Body of pancreas (tissue), 4 donors: ENCODE measurements at regions not wholly inside any gene's neighbourhood (a gene's known extent, or its start where the extent isn't known, plus 50 kb on each side); places are given as distances from the start of the nearest gene placed in this dataset.

Source experiments
- ATAC-seq: fragments of 150-250 bp; one replicate; pipeline ENCODE4 v1.9.1; 2016
- DNase-seq, 4 donors: peaks; one replicate each; pipeline ENCODE4 v3.0.0-alpha.2; 2019
- H3K27ac ChIP-seq, 4 donors: fragments of 200-600 bp; sonication (generic); 1 replicate in 3 of 4; 2 replicates in 1 of 4; pipeline versions ENCODE4 v1.5.1 to v1.6.1; 2016 to 2019; ENCODE audit warnings: mild to moderate bottlenecking in 1 of 4, mixed read lengths in 1 of 4, moderate library complexity in 1 of 4
- H3K27me3 ChIP-seq, 2 donors: fragments of 200-600 bp; sonication (generic); one replicate each; pipeline ENCODE4 v1.6.0; 2016; ENCODE audit warnings: mild to moderate bottlenecking in 1 of 2
- H3K36me3 ChIP-seq, 2 donors: fragments of 200-600 bp; sonication (generic); replicated peaks in 1 of 2; 2 replicates each; pipeline ENCODE4 v1.5.1; 2016; ENCODE audit warnings: low read depth in 2 of 2; ENCODE audit not compliant: insufficient read depth in 1 of 2
- H3K4me1 ChIP-seq: fragments of 200-600 bp; sonication (generic); one replicate; pipeline ENCODE4 v1.6.0; 2016
- H3K4me3 ChIP-seq, 2 donors: fragments of 200-600 bp; sonication (generic); 1 replicate in 1 of 2; 2 replicates in 1 of 2; pipeline ENCODE4 v1.5.1; 2016 to 2019
- H3K9me3 ChIP-seq, 3 donors: fragments of 200-600 bp; sonication (generic); 1 replicate in 2 of 3; 2 replicates in 1 of 3; pipeline ENCODE4 v1.5.1; 2016
- CTCF ChIP-seq, 7 experiments: fragments of 450-650 bp in 4 of 7; fragments of 200-600 bp in 3 of 7; sonication (generic) in 3 of 7; IDR thresholded peaks; one replicate each; pipeline ENCODE4 v1.5.1; 2016 to 2019; ENCODE audit warnings: antibody characterized with exemption in 7 of 7
- POLR2A ChIP-seq, 3 donors: fragments of 450-650 bp; IDR thresholded peaks; one replicate each; pipeline ENCODE4 v1.6.1; 2016; ENCODE audit warnings: antibody characterized with exemption in 3 of 3, mild to moderate bottlenecking in 2 of 3
- WGBS, 2 donors: methylation state at CpG; one replicate each; pipeline ENCODE4 v1.1.5; 2017; 5-methylcytosine and 5-hydroxymethylcytosine counted together
- intact Hi-C: fragments of 100-400 bp; cut with DNase I; formaldehyde crosslinking; loops from one replicate; pipeline ENCODE4 v1.15.1; 2023

- H3K4me3 ChIP-seq, result no peak overlapping the region
- H3K36me3 ChIP-seq, result no peaks in the 10 kb centered on the region
- H3K4me1 ChIP-seq, result peaks cover 48% of the 10 kb centered on the region
- WGBS, 2 donors, result 20 to 47% methylated on average over 3 of the region's 3 CpGs
- H3K9me3 ChIP-seq, result no peaks in the 10 kb centered on the region
- no peak for ATAC-seq
- peak in 2 of 4 donors; percentile 23 to 29 for DNase-seq
- H3K27ac ChIP-seq, result no peak overlapping the region
- no peaks in the 10 kb centered on the region for H3K27me3 ChIP-seq
- intact Hi-C loops, result no loop called here
- TF ChIP-seq POLR2A (IDR thresholded peaks at IDR 0.05), result no peak
- no peak for TF ChIP-seq CTCF (IDR thresholded peaks at IDR 0.05)
Observed at GRCh38 chr20:10798811-10799210, 125.0 kb upstream of the JAG1 start.

GRCh38 chr20:10799735-10800134 lies 125.9 kb upstream of the JAG1 start:
- intact Hi-C loops, result no loop called here
- H3K36me3 ChIP-seq, result no peaks in the 10 kb centered on the region
- ATAC-seq (no peak), DNase-seq (no peak)
- no peak for TF ChIP-seq POLR2A (IDR thresholded peaks at IDR 0.05)
- TF ChIP-seq CTCF (IDR thresholded peaks at IDR 0.05), result no peak
- H3K9me3 ChIP-seq, result no peaks in the 10 kb centered on the region
- no peak overlapping the region for H3K4me3 ChIP-seq
- 53 to 54% methylated on average over 2 of the region's 2 CpGs for WGBS, 2 donors
- H3K4me1 ChIP-seq, result peaks cover 39% of the 10 kb centered on the region
- peak overlapping the region in 1 of 4 donors; percentile 22 for H3K27ac ChIP-seq
- H3K27me3 ChIP-seq, result no peaks in the 10 kb centered on the region

GRCh38 chr20:10800288-10800687 lies 126.5 kb upstream of the JAG1 start:
- Histone ChIP-seq H3K27ac (peak overlapping the region in 2 of 4 donors; percentile 12 to 22), H3K36me3 (no peaks in the 10 kb centered on the region), H3K4me1 (peaks cover 35% of the 10 kb centered on the region), H3K9me3 (no peaks in the 10 kb centered on the region), H3K4me3 (no peak overlapping the region), H3K27me3 (no peaks in the 10 kb centered on the region)
- no peak for DNase-seq
- TF ChIP-seq POLR2A (IDR thresholded peaks at IDR 0.05), result no peak
- no peak for TF ChIP-seq CTCF (IDR thresholded peaks at IDR 0.05)
- intact Hi-C loops, result no loop called here
- peak; percentile 16 for ATAC-seq
- 13 to 19% methylated on average over 6 of the region's 6 CpGs for WGBS, 2 donors

- Histone ChIP-seq H3K27me3 (no peaks in the 10 kb centered on the region), H3K4me3 (no peak overlapping the region), H3K9me3 (no peaks in the 10 kb centered on the region), H3K36me3 (no peaks in the 10 kb centered on the region), H3K27ac (no peak overlapping the region), H3K4me1 (peaks cover 26% of the 10 kb centered on the region)
- 83 to 94% methylated on average over 3 of the region's 3 CpGs for WGBS, 2 donors
- DNase-seq (no peak), ATAC-seq (no peak)
- no peak for TF ChIP-seq POLR2A (IDR thresholded peaks at IDR 0.05)
- TF ChIP-seq CTCF (IDR thresholded peaks at IDR 0.05), result no peak
- intact Hi-C loops, result no loop called here
Observed at GRCh38 chr20:10802236-10802635, 128.4 kb upstream of the JAG1 start.

GRCh38 chr20:10805764-10806163 lies 132.0 kb upstream of the JAG1 start:
- Histone ChIP-seq H3K4me3 (no peak overlapping the region), H3K27ac (peak overlapping the region in 2 of 4 donors; percentile 8 to 24), H3K4me1 (peaks cover 4% of the 10 kb centered on the region), H3K27me3 (no peaks in the 10 kb centered on the region), H3K36me3 (no peaks in the 10 kb centered on the region), H3K9me3 (no peaks in the 10 kb centered on the region)
- intact Hi-C loops, result no loop called here
- no peak for ATAC-seq
- no peak for DNase-seq
- TF ChIP-seq POLR2A (IDR thresholded peaks at IDR 0.05) (no peak), CTCF (IDR thresholded peaks at IDR 0.05) (no peak)
- WGBS, 2 donors, result 63 to 73% methylated on average over 7 of the region's 7 CpGs
